ENCODE measurements at regions not wholly inside any gene's neighbourhood (a gene's known extent, or its start where the extent isn't known, plus 50 kb on each side); places are given as distances from the start of the nearest gene placed in this dataset.
"Not testable (repeated sequence)": the region's sequence is repeated elsewhere in the genome, so short reads cannot be mapped to it uniquely, and the experiment has no call there.

GRCh38 chr11:13128354-13128753 lies 119.2 kb downstream of the RASSF10 start:
- no peak overlapping the region for H3K4me3 ChIP-seq (ENCODE audit: low read depth, low read length)
- no peak for DNase-seq (ENCODE audit: low read depth)
- no peak for TF ChIP-seq CTCF (conservative IDR thresholded peaks at IDR 0.05; ENCODE audit: low read depth, low read length)

GRCh38 chr11:13134066-13134465 lies 125.0 kb downstream of the RASSF10 start:
- no peak overlapping the region for H3K4me3 ChIP-seq (ENCODE audit: low read depth, low read length)
- no peak for TF ChIP-seq CTCF (conservative IDR thresholded peaks at IDR 0.05; ENCODE audit: low read depth, low read length)
- DNase-seq (ENCODE audit: low read depth) = no peak

GRCh38 chr11:13134886-13135285 lies 125.8 kb downstream of the RASSF10 start:
- DNase-seq (ENCODE audit: low read depth) = no peak
- no peak for TF ChIP-seq CTCF (conservative IDR thresholded peaks at IDR 0.05; ENCODE audit: low read depth, low read length)
- no peak overlapping the region for H3K4me3 ChIP-seq (ENCODE audit: low read depth, low read length)

GRCh38 chr11:13135385-13136271 lies 126.5 kb downstream of the RASSF10 start:
- no peak for TF ChIP-seq CTCF (conservative IDR thresholded peaks at IDR 0.05; ENCODE audit: low read depth, low read length)
- DNase-seq (ENCODE audit: low read depth) = no peak

GRCh38 chr11:13136272-13136596 lies 127.1 kb downstream of the RASSF10 start:
- no peak for DNase-seq (ENCODE audit: low read depth)
- H3K4me3 ChIP-seq (ENCODE audit: low read depth, low read length) = no peak overlapping the region
- TF ChIP-seq CTCF (conservative IDR thresholded peaks at IDR 0.05; ENCODE audit: low read depth, low read length) = no peak

More at GRCh38 chr11:13135385-13136271, 126.5 kb downstream of the RASSF10 start:
- no peak overlapping the region for H3K4me3 ChIP-seq (ENCODE audit: low read depth, low read length)

GRCh38 chr11:13137844-13138301 lies 128.8 kb downstream of the RASSF10 start:
- H3K4me3 ChIP-seq (ENCODE audit: low read depth, low read length) = no peak overlapping the region
- no peak for TF ChIP-seq CTCF (conservative IDR thresholded peaks at IDR 0.05; ENCODE audit: low read depth, low read length)
- no peak for DNase-seq (ENCODE audit: low read depth)

GRCh38 chr11:13139085-13139484 lies 130.0 kb downstream of the RASSF10 start:
- DNase-seq (ENCODE audit: low read depth); H3K4me3 ChIP-seq (ENCODE audit: low read depth, low read length): not testable (repeated sequence)

Data from epithelial cell of proximal tubule (primary cell).